Mucosa of descending colon (tissue), 3 donors: ENCODE measurements at regions not wholly inside any gene's neighbourhood (a gene's known extent, or its start where the extent isn't known, plus 50 kb on each side); places are given as distances from the start of the nearest gene placed in this dataset.

ENCODE experiments used
- ATAC-seq: fragments of 200-7000 bp; cut with Tn5 transposase; one replicate; pipeline ENCODE4 v1.9.1; 2020; ENCODE audit warnings: mild to moderate bottlenecking, moderate library complexity
- DNase-seq, 3 donors: peaks; one replicate each; pipeline ENCODE4 v3.0.0-alpha.2; 2020
- H3K36me3 ChIP-seq: fragments of 200-600 bp; one replicate; pipeline ENCODE4 v1.8.0; 2021; ENCODE audit warnings: low read depth, mild to moderate bottlenecking
- H3K4me1 ChIP-seq: fragments of 200-600 bp; one replicate; pipeline ENCODE4 v1.8.0; 2021; ENCODE audit warnings: low read depth, mild to moderate bottlenecking
- H3K4me3 ChIP-seq: fragments of 200-600 bp; one replicate; pipeline ENCODE4 v1.8.0; 2021; ENCODE audit warnings: mild to moderate bottlenecking
- H3K9me3 ChIP-seq: fragments of 200-600 bp; one replicate; pipeline ENCODE4 v1.8.0; 2021; ENCODE audit warnings: mild to moderate bottlenecking
- CTCF ChIP-seq: fragments of 200-600 bp; IDR thresholded peaks from one replicate; pipeline ENCODE4 v1.8.0; 2022; ENCODE audit warnings: antibody characterized with exemption, mild to moderate bottlenecking
- intact Hi-C, 2 donors: fragments of 100-400 bp; cut with DNase I in 1 of 2; cut with micrococcal nuclease in 1 of 2; formaldehyde crosslinking; loops; one replicate each; pipeline versions ENCODE4 v1.11.0 to v1.11.1; 2022; cut with DNase I, micrococcal nuclease
- donor health status: DM: no; HTN: no; CAD: no; lungs with moderate emphysema.
- donor health status: DM: no; HTN: no; CAD: no.
- donor health status: DM: no; HTN: yes; CAD: no.

- ATAC-seq: no peak
- no peak for DNase-seq
- no peaks in the 10 kb centered on the region for H3K4me1 ChIP-seq
- intact Hi-C loops: no loop called here
- no peaks in the 10 kb centered on the region for H3K36me3 ChIP-seq
- no peak for TF ChIP-seq CTCF
- no peak overlapping the region for H3K4me3 ChIP-seq
- no peaks in the 10 kb centered on the region for H3K9me3 ChIP-seq
These were observed 204.1 kb downstream of the OGFRL1 start for GRCh38 chr6:71492668-71493067.

GRCh38 chr6:71496018-71496721, 207.6 kb downstream of the OGFRL1 start:
- Histone ChIP-seq H3K4me3 (no peak overlapping the region), H3K9me3 (no peaks in the 10 kb centered on the region), H3K4me1 (no peaks in the 10 kb centered on the region), H3K36me3 (no peaks in the 10 kb centered on the region)
- intact Hi-C loops: no loop called here
- no peak for TF ChIP-seq CTCF
- peak; percentile 13 to 32 (median 18) for DNase-seq
- peak; percentile 42 for ATAC-seq

GRCh38 chr6:71496722-71497033, 208.1 kb downstream of the OGFRL1 start:
- intact Hi-C loops: no loop called here
- TF ChIP-seq CTCF: no peak
- H3K4me3 ChIP-seq: no peak overlapping the region

GRCh38 chr6:71498638-71499037, 210.0 kb downstream of the OGFRL1 start:
- H3K9me3 ChIP-seq: no peaks in the 10 kb centered on the region
- no peaks in the 10 kb centered on the region for H3K4me1 ChIP-seq
- H3K36me3 ChIP-seq: no peaks in the 10 kb centered on the region
- DNase-seq (no peak), ATAC-seq (no peak)
- TF ChIP-seq CTCF: no peak
- intact Hi-C loops: no loop called here
- H3K4me3 ChIP-seq: no peak overlapping the region

More at GRCh38 chr6:71496722-71497033, 208.1 kb downstream of the OGFRL1 start:
- no peaks in the 10 kb centered on the region for H3K36me3 ChIP-seq
- H3K9me3 ChIP-seq: no peaks in the 10 kb centered on the region
- DNase-seq: no peak
- no peaks in the 10 kb centered on the region for H3K4me1 ChIP-seq
- ATAC-seq: no peak

GRCh38 chr6:71499667-71500066, 211.1 kb downstream of the OGFRL1 start:
- intact Hi-C loops: loop anchor here in 1 of 2 donors (10.0 kb wide), 1 partner anchor 115 kb away; no protein-coding TSS in a partner anchor
- DNase-seq: no peak
- TF ChIP-seq CTCF: no peak
- Histone ChIP-seq H3K4me1 (no peaks in the 10 kb centered on the region), H3K4me3 (no peak overlapping the region), H3K9me3 (no peaks in the 10 kb centered on the region), H3K36me3 (no peaks in the 10 kb centered on the region)
- ATAC-seq: no peak
